ENCODE measurements at regions not wholly inside any gene's neighbourhood (a gene's known extent, or its start where the extent isn't known, plus 50 kb on each side); places are given as distances from the start of the nearest gene placed in this dataset.
A peak's percentile ranks its signal among the peaks of the same experiment; 100 is the strongest.
"Not testable (repeated sequence)": the region's sequence is repeated elsewhere in the genome, so short reads cannot be mapped to it uniquely, and the experiment has no call there.

- peak; percentile 28 for DNase-seq
These were observed 1099.5 kb upstream of the INTU start for GRCh38 chr4:126533146-126533805.

- no peak for DNase-seq
These were observed 1093.0 kb upstream of the INTU start for GRCh38 chr4:126539771-126540170.

GRCh38 chr4:126541820-126542219 lies 1090.9 kb upstream of the INTU start:
- DNase-seq = no peak

- no peak for DNase-seq
These were observed 1088.5 kb upstream of the INTU start for GRCh38 chr4:126544276-126544675.

- not testable (repeated sequence) for DNase-seq
These were observed 1086.6 kb upstream of the INTU start for GRCh38 chr4:126546197-126546596.

- DNase-seq = no peak
These were observed 1085.4 kb upstream of the INTU start for GRCh38 chr4:126547352-126547751.

- DNase-seq = no peak
These were observed 1083.9 kb upstream of the INTU start for GRCh38 chr4:126548890-126549289.

- DNase-seq = no peak
These were observed 1080.4 kb upstream of the INTU start for GRCh38 chr4:126552321-126552720.

GRCh38 chr4:126553248-126553647 lies 1079.5 kb upstream of the INTU start:
- DNase-seq = no peak

GRCh38 chr4:126558596-126558995 lies 1074.2 kb upstream of the INTU start:
- no peak for DNase-seq

GRCh38 chr4:126559961-126560360 lies 1072.8 kb upstream of the INTU start:
- no peak for DNase-seq

- no peak for DNase-seq
These were observed 1072.0 kb upstream of the INTU start for GRCh38 chr4:126560794-126561193.

- no peak for DNase-seq
These were observed 1069.4 kb upstream of the INTU start for GRCh38 chr4:126563389-126563788.

- no peak for DNase-seq
These were observed 1068.4 kb upstream of the INTU start for GRCh38 chr4:126564283-126564854.

GRCh38 chr4:126568652-126569570 lies 1063.8 kb upstream of the INTU start:
- no peak for DNase-seq

- DNase-seq = no peak
These were observed 1060.5 kb upstream of the INTU start for GRCh38 chr4:126572264-126572663.

- no peak for DNase-seq
These were observed 1050.0 kb upstream of the INTU start for GRCh38 chr4:126582737-126583136.

- DNase-seq = no peak
These were observed 1049.2 kb upstream of the INTU start for GRCh38 chr4:126583509-126583908.

- DNase-seq = peak; percentile 40
These were observed 1041.2 kb upstream of the INTU start for GRCh38 chr4:126591583-126591982.

GRCh38 chr4:126592088-126592487 lies 1040.7 kb upstream of the INTU start:
- peak; percentile 27 for DNase-seq

GRCh38 chr4:126593626-126594025 lies 1039.1 kb upstream of the INTU start:
- DNase-seq = no peak

GRCh38 chr4:126595643-126596042 lies 1037.1 kb upstream of the INTU start:
- DNase-seq = no peak

- peak; percentile 42 for DNase-seq
These were observed 1033.0 kb upstream of the INTU start for GRCh38 chr4:126599746-126600145.

GRCh38 chr4:126603210-126603609 lies 1029.5 kb upstream of the INTU start:
- no peak for DNase-seq

Data from fibroblast of skin of back (primary cell).